ENCODE measurements at regions not wholly inside any gene's neighbourhood (a gene's known extent, or its start where the extent isn't known, plus 50 kb on each side); places are given as distances from the start of the nearest gene placed in this dataset.

DNA sequence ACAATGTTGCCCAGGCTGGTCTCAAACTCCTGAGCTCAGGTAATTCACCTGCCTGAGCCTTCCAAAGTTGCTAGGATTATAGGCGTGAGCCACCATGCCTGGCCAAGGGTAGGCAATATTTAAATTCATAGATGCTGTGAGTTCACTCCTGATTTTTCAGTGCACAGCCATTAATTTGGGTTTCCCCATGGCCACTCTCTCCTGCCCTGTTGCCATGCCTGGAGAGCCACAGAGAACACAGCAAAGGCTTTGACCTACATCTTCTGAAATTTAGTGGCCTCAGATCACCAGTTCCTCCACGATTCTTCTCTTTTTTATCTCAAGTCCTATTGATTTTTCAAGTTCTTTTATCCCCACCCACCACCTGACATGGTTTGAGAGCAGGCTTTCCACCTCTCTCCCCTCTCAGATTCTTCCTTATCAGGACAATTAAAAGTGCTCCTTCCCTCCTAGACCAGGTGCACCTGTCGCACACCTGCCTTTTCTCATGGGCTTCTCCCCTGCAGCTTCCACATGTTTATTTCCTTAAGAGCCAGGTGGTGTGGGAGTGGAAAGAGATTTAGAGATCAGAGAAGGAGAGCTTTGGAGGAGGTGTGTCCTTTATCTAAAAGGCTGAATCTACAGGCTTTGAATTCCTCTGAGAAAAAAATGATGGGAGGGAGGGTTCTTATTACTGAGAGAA is 123.8 kb downstream of the ADRA2A start:
- Mint-ChIP-seq H3K4me1 (no peaks in the 10 kb centered on the region), H3K27ac (peak overlapping the region in 1 of 7 donors; percentile 68)

DNA sequence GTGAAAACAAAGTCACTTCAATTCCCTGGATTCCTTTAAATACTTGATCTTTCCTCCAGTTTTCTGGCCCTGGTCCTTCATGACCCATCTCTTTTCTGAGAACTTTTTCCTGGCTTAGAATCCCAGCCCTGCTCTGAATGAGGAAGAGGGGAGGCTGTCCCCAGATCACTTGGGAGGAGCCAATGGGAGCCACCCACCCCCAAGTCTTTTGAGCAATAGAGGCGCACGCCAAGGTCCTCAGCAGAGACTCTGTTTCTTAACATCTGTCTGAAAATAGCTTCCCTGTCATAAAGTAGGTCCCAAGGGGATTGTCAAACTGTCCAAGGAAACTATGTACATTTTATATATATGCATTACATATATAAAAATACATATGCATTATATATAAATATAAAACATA is 126.8 kb downstream of the ADRA2A start:
- H3K36me3 Mint-ChIP-seq = no peaks in the 10 kb centered on the region
- Histone ChIP-seq H3K36me3 (ENCODE audit: insufficient read depth, low read length) (no peaks in the 10 kb centered on the region), H3K4me3 (ENCODE audit: low read length in 2 of 2) (no peak overlapping the region), H3K4me1 (ENCODE audit: insufficient read depth, low read length) (no peaks in the 10 kb centered on the region), H3K9me3 (ENCODE audit: control insufficient read depth in 1 of 2, low read length in 2 of 2) (no peaks in the 10 kb centered on the region), H3K27me3 (ENCODE audit: insufficient read depth, low read length) (no peaks in the 10 kb centered on the region), H3K27ac (ENCODE audit: low read depth, low read length) (no peak overlapping the region)
- no peak for DNase-seq
- intact Hi-C loops (cut with micrococcal nuclease) = no loop called here
- ChIA-PET POLR2A (ENCODE audit: partially characterized antibody) (no interaction called here), CTCF (ENCODE audit: partially characterized antibody) (interaction anchor here (1.2 kb wide), 1 partner anchor 458 kb away, joined by 3 read pairs; no protein-coding TSS in a partner anchor)
- H3K27ac Mint-ChIP-seq = no peak overlapping the region
- H3K9me3 Mint-ChIP-seq = peaks cover 0 to 2% (median 0%) of the 10 kb centered on the region in 8 donors
- H3K4me3 Mint-ChIP-seq = no peak overlapping the region
- H3K4me1 Mint-ChIP-seq = no peaks in the 10 kb centered on the region
- peaks cover 3 to 20% of the 10 kb centered on the region in 2 donors for H3K27me3 Mint-ChIP-seq

More for the DNA sequence above, 123.8 kb downstream of the ADRA2A start:
- ChIA-PET POLR2A (ENCODE audit: partially characterized antibody) (no interaction called here), CTCF (ENCODE audit: partially characterized antibody) (interaction anchor here (1.4 kb wide), 1 partner anchor 20 kb away, joined by 3 read pairs; no protein-coding TSS in a partner anchor)
- H3K36me3 Mint-ChIP-seq = no peaks in the 10 kb centered on the region
- Histone ChIP-seq H3K4me1 (ENCODE audit: insufficient read depth, low read length) (no peaks in the 10 kb centered on the region), H3K36me3 (ENCODE audit: insufficient read depth, low read length) (no peaks in the 10 kb centered on the region), H3K27me3 (ENCODE audit: insufficient read depth, low read length) (no peaks in the 10 kb centered on the region), H3K9me3 (ENCODE audit: control insufficient read depth in 1 of 2, low read length in 2 of 2) (no peaks in the 10 kb centered on the region), H3K27ac (ENCODE audit: low read depth, low read length) (no peak overlapping the region), H3K4me3 (ENCODE audit: low read length in 2 of 2) (no peak overlapping the region)
- intact Hi-C loops (cut with micrococcal nuclease) = no loop called here
- H3K4me3 Mint-ChIP-seq = no peak overlapping the region
- H3K27me3 Mint-ChIP-seq = peaks cover 6 to 20% of the 10 kb centered on the region in 2 donors
- peaks cover 0 to 2% (median 0%) of the 10 kb centered on the region in 8 donors for H3K9me3 Mint-ChIP-seq
- no peak for DNase-seq

DNA sequence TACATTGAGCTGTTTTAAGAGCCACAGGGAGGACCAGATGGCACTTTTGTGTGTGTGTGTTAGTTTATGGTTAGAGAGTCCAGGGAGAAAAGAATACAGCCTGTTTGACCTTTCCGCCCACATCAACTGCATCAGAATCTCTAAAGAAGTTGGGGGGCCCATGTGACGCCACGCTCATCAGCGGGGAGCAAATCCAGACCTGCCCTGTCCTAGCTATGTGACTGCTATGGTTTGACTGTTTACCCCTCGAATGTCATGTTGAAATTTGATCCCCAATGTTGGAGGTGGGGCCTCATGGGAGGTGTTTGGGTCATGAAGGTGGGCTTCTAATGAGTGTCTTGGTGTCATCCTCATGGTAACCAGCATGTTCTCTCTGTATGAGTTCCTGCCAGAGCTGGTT is 128.0 kb downstream of the ADRA2A start:
- no peaks in the 10 kb centered on the region for H3K36me3 ChIP-seq (ENCODE audit: insufficient read depth, low read length)
- Mint-ChIP-seq H3K9me3 (no peaks in the 10 kb centered on the region), H3K4me1 (no peaks in the 10 kb centered on the region)

GRCh38 chr10:111206521-111206920 is 129.7 kb downstream of the ADRA2A start:
- ChIA-PET CTCF (ENCODE audit: partially characterized antibody) (no interaction called here), POLR2A (ENCODE audit: partially characterized antibody) (no interaction called here)
- Mint-ChIP-seq H3K4me3 (no peak overlapping the region), H3K27me3 (peaks cover 0 to 13% of the 10 kb centered on the region in 2 donors), H3K36me3 (no peaks in the 10 kb centered on the region), H3K27ac (no peak overlapping the region), H3K9me3 (no peaks in the 10 kb centered on the region), H3K4me1 (no peaks in the 10 kb centered on the region)
- Histone ChIP-seq H3K4me3 (ENCODE audit: low read length in 2 of 2) (no peak overlapping the region), H3K4me1 (ENCODE audit: insufficient read depth, low read length) (no peaks in the 10 kb centered on the region), H3K27ac (ENCODE audit: low read depth, low read length) (no peak overlapping the region), H3K36me3 (ENCODE audit: insufficient read depth, low read length) (no peaks in the 10 kb centered on the region), H3K9me3 (ENCODE audit: control insufficient read depth in 1 of 2, low read length in 2 of 2) (no peaks in the 10 kb centered on the region), H3K27me3 (ENCODE audit: insufficient read depth, low read length) (no peaks in the 10 kb centered on the region)
- DNase-seq = no peak
- intact Hi-C loops (cut with micrococcal nuclease) = no loop called here

More for the DNA sequence above, 128.0 kb downstream of the ADRA2A start:
- ChIA-PET POLR2A (ENCODE audit: partially characterized antibody) (no interaction called here), CTCF (ENCODE audit: partially characterized antibody) (no interaction called here)
- no peaks in the 10 kb centered on the region for H3K36me3 Mint-ChIP-seq
- Histone ChIP-seq H3K4me1 (ENCODE audit: insufficient read depth, low read length) (no peaks in the 10 kb centered on the region), H3K4me3 (ENCODE audit: low read length in 2 of 2) (no peak overlapping the region), H3K27ac (ENCODE audit: low read depth, low read length) (no peak overlapping the region), H3K9me3 (ENCODE audit: control insufficient read depth in 1 of 2, low read length in 2 of 2) (no peaks in the 10 kb centered on the region), H3K27me3 (ENCODE audit: insufficient read depth, low read length) (no peaks in the 10 kb centered on the region)
- no peak overlapping the region for H3K27ac Mint-ChIP-seq
- peaks cover 3 to 12% of the 10 kb centered on the region in 2 donors for H3K27me3 Mint-ChIP-seq
- intact Hi-C loops (cut with micrococcal nuclease) = no loop called here
- DNase-seq = no peak
- no peak overlapping the region for H3K4me3 Mint-ChIP-seq

DNA sequence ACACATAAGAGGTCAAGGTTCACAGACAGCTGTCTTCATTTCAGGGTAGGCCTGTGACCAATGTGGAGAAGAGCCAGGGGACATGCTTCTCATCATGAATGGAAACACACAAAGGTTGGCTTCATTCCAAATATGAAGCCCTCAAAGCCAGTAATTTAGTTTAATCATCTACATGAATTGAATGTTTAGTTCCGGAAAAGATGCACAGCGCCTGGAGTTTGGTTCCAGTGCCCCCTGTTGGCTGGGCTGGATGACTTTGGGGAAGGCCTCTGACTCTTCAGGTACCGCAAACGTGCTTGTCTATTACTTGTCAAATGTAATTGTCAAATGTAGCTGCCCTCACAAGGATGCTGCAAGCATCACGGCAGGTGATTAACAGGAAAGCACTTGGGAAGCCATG is 130.7 kb downstream of the ADRA2A start:
- Mint-ChIP-seq H3K27me3 (peaks cover 0 to 13% of the 10 kb centered on the region in 2 donors), H3K27ac (no peak overlapping the region), H3K9me3 (no peaks in the 10 kb centered on the region), H3K4me1 (no peaks in the 10 kb centered on the region), H3K36me3 (no peaks in the 10 kb centered on the region), H3K4me3 (no peak overlapping the region)
- Histone ChIP-seq H3K4me3 (ENCODE audit: low read length in 2 of 2) (no peak overlapping the region), H3K9me3 (ENCODE audit: control insufficient read depth in 1 of 2, low read length in 2 of 2) (no peaks in the 10 kb centered on the region), H3K36me3 (ENCODE audit: insufficient read depth, low read length) (no peaks in the 10 kb centered on the region), H3K27me3 (ENCODE audit: insufficient read depth, low read length) (no peaks in the 10 kb centered on the region), H3K4me1 (ENCODE audit: insufficient read depth, low read length) (no peaks in the 10 kb centered on the region), H3K27ac (ENCODE audit: low read depth, low read length) (no peak overlapping the region)
- ChIA-PET POLR2A (ENCODE audit: partially characterized antibody) (no interaction called here), CTCF (ENCODE audit: partially characterized antibody) (interaction anchor here (1.6 kb wide), 1 partner anchor 599 kb away, joined by 5 read pairs; no protein-coding TSS in a partner anchor)
- intact Hi-C loops (cut with micrococcal nuclease) = no loop called here
- peak in 1 of 5 donors; percentile 1 for DNase-seq

DNA sequence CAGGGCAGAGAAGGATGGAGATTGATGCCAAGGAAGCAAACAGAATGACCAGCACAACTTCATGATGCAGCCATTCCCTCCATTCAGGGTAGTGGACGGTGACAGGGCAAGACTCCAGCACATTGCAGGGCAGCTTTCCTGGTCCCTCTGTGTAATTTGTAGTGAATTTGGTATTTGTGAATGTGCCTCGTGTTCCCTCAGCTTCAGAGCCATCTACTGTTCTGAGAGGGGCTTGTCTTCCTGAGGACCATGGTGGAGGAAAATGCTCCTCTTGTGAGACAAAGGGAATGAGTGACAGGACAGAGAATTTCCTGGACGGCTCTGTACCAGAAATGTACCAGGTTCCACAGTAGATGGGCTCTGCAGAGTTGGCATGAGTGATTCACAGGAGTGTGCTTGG is 132.1 kb downstream of the ADRA2A start:
- Histone ChIP-seq H3K27me3 (ENCODE audit: insufficient read depth, low read length) (no peaks in the 10 kb centered on the region), H3K4me3 (ENCODE audit: low read length in 2 of 2) (no peak overlapping the region), H3K4me1 (ENCODE audit: insufficient read depth, low read length) (no peaks in the 10 kb centered on the region), H3K9me3 (ENCODE audit: control insufficient read depth in 1 of 2, low read length in 2 of 2) (no peaks in the 10 kb centered on the region), H3K36me3 (ENCODE audit: insufficient read depth, low read length) (no peaks in the 10 kb centered on the region), H3K27ac (ENCODE audit: low read depth, low read length) (no peak overlapping the region)
- no peaks in the 10 kb centered on the region for H3K36me3 Mint-ChIP-seq
- no peak overlapping the region for H3K4me3 Mint-ChIP-seq
- peaks cover 0 to 8% of the 10 kb centered on the region in 2 donors for H3K27me3 Mint-ChIP-seq
- ChIA-PET POLR2A (ENCODE audit: partially characterized antibody) (no interaction called here), CTCF (ENCODE audit: partially characterized antibody) (no interaction called here)
- intact Hi-C loops (cut with micrococcal nuclease) = no loop called here
- no peaks in the 10 kb centered on the region for H3K4me1 Mint-ChIP-seq
- no peak for DNase-seq
- no peaks in the 10 kb centered on the region for H3K9me3 Mint-ChIP-seq
- H3K27ac Mint-ChIP-seq = no peak overlapping the region

GRCh38 chr10:111209692-111210091 is 132.9 kb downstream of the ADRA2A start:
- no peaks in the 10 kb centered on the region for H3K27me3 ChIP-seq (ENCODE audit: insufficient read depth, low read length)
- no peaks in the 10 kb centered on the region for H3K36me3 ChIP-seq (ENCODE audit: insufficient read depth, low read length)
- POLR2A ChIA-PET (ENCODE audit: partially characterized antibody) = no interaction called here
- no peak overlapping the region for H3K27ac ChIP-seq (ENCODE audit: low read depth, low read length)
- H3K9me3 ChIP-seq (ENCODE audit: control insufficient read depth in 1 of 2, low read length in 2 of 2) = no peaks in the 10 kb centered on the region
- H3K9me3 Mint-ChIP-seq = no peaks in the 10 kb centered on the region
- H3K36me3 Mint-ChIP-seq = no peaks in the 10 kb centered on the region
- no peak for DNase-seq
- no peak overlapping the region for H3K4me3 ChIP-seq (ENCODE audit: low read length in 2 of 2)
- CTCF ChIA-PET (ENCODE audit: partially characterized antibody) = no interaction called here
- intact Hi-C loops (cut with micrococcal nuclease) = no loop called here
- H3K4me3 Mint-ChIP-seq = no peak overlapping the region
- no peak overlapping the region for H3K27ac Mint-ChIP-seq
- H3K4me1 ChIP-seq (ENCODE audit: insufficient read depth, low read length) = no peaks in the 10 kb centered on the region
- peaks cover 0 to 7% of the 10 kb centered on the region in 2 donors for H3K27me3 Mint-ChIP-seq
- no peaks in the 10 kb centered on the region for H3K4me1 Mint-ChIP-seq
